ENCODE measurements at regions not wholly inside any gene's neighbourhood (a gene's known extent, or its start where the extent isn't known, plus 50 kb on each side); places are given as distances from the start of the nearest gene placed in this dataset.

DNA sequence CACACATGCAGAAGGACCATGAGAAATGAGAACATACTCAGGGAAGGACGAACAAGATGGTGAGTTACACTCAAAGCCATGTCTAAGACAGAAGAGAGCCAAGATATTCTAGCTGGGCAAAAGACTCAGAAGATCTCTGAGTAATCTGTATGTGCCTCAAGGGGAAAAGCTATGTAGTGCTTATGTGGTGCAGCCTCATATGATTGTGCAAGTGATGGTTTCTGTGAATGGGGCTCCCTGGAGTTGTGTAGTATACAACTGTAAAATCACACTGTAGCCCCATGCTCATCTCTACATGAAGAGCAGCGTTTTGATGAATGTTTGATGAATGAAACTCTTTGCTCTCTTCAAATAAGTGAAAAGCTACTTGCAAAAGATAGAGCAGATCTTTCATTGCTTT lies 57.5 kb downstream of the OSR1 start:
- DNase-seq = no peak

- DNase-seq = no peak
Observed at GRCh38 chr2:19299522-19299921, 58.9 kb downstream of the OSR1 start.

DNA sequence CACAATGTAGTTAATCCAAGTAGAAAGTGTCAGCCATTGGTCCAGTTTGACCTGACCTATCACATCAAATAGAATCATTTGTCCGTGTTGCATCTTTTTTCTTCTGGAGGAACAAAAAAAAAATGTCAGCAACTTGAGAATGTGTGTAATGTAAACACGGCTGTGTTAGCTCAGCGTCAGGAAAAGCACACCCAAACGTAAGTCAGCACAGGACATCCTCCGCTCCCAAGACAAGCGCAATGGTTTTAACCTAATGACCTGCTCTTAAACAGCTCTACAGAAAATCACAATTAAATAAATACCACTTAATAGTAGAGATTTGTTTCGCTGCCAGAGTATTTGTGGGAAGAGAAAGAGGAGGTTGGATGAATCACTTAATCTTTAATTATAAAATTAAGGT lies 59.4 kb downstream of the OSR1 start:
- DNase-seq = no peak

DNA sequence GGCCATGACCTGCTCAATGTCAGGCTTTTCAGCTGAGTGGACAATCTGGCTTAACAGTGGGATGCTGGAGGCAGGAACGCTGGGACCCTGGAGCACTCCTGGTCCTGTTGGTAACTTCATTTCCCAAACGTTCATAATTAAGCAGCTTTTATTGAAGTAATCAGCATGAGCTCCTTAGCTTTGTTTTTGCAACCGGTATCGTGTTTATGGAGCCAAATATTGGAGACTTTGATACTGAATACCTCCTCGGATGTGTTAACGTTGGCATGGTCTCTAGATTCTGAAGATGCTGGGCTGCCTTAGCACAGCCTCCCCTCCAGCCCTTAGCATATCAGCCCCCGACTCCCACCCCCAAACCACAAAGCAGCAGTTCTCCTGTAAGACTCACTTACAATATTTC lies 60.7 kb downstream of the OSR1 start:
- no peak for DNase-seq

GRCh38 chr2:19295998-19296502 lies 62.4 kb downstream of the OSR1 start:
- no peak for DNase-seq

- DNase-seq = no peak
Observed at GRCh38 chr2:19292007-19292406, 66.4 kb downstream of the OSR1 start.

- DNase-seq = no peak
Observed at GRCh38 chr2:19288291-19288690, 70.1 kb downstream of the OSR1 start.

GRCh38 chr2:19287324-19287723 lies 71.1 kb downstream of the OSR1 start:
- DNase-seq = no peak

DNA sequence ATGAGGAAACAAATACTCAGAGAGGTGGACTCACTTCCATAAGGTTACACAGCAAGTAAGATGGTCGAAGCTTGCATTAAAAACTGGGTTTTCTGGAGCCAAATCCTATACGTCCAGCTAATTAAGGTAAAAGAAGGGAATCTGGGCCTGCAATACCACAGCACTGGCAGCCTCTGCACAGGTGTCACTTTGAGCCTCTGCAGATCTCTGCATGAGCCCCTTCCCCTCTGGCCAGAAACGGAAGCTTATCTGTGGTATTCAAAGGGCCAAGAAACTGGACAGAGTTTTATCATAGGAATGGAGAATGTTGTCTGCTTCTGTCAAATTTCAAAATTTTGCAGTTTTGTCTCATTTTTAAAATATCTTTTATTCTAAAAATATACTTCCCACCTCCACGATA lies 76.1 kb downstream of the OSR1 start:
- DNase-seq = no peak

DNA sequence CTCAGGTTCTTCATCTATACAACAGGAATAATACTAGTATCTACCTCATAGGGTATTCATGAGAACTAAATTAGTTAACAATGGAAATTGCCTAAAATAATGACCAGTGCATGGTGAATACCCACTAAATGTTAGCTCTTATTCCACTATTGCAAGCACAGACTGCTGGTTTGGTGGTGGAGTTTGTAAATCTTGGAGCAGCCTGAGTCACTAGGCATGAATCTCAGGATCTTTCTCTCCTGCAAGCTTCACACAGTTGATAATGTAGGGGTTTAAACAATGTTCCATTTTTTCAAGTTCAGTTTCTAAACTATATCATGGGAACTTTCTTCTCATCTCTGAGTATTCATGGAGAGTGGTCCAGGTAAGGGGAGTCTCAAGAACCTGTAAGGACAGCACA lies 84.0 kb downstream of the OSR1 start:
- no peak for DNase-seq

GRCh38 chr2:19272941-19273470 lies 85.4 kb downstream of the OSR1 start:
- DNase-seq = no peak

GRCh38 chr2:19272039-19272438 lies 86.4 kb downstream of the OSR1 start:
- DNase-seq = no peak

DNA sequence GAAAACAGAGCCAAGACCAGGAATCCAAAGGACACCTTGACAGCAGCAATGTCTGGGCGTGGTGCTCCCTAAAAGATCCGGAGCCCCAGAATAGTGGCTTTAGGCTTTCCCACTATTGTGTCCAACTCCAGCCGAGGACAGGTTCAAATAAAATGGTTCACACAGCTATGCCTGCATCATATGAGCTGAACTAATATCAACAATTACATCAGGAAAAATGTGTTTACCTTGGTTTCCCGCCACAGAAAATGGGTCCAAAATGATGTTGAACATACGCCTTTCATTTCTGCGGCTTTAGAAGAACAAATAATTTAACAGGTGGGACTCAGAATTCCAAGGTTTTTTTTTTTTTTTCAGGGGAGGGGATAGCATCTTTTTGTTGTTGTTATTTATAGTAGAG lies 93.6 kb downstream of the OSR1 start:
- DNase-seq = no peak

GRCh38 chr2:19262150-19262549 lies 96.3 kb downstream of the OSR1 start:
- no peak for DNase-seq

GRCh38 chr2:19261061-19261460 lies 97.4 kb downstream of the OSR1 start:
- no peak for DNase-seq

DNA sequence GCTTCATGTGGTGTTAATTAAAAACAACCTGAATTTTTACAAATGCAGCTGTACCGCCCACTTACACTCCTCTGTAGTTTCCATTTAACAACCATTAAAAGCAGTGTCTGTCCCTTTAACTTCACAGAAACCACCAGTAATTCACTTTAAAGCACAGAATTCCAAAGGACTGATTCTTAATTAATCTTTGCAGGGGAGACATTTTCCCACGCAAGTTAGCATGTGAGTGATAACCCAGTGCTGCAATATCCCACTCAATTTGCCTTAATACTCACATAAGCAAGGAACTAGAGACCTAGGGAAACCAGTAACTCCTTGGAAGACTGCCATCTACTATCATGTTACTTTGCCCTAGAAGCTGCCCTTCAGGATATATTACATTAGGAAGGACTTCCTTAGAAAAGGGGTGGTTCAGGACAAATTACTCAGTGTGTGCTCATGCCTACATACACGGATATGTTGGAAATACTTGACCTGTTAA lies 102.3 kb downstream of the OSR1 start:
- DNase-seq = no peak

DNA sequence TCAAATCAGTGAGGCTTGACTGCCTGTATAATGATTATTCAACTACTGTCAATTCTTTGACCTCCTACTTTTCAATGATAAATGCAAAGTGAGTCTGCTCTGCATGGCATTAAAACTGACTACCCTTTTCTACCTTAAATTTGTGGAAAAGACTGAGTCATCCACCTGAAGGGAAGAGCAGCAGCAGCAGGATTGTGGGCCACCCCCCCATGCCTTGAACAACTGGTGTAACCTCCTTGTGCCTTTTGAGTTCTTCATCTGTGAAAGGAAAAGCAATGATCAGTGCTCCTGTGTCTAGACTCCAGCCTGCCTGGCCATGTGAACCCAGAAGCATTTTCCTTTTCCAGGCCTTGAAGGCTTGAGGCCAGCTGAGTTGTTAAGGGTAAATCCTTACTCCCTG lies 102.9 kb downstream of the OSR1 start:
- no peak for DNase-seq

- no peak for DNase-seq
Observed at GRCh38 chr2:19251554-19251953, 106.9 kb downstream of the OSR1 start.

DNA sequence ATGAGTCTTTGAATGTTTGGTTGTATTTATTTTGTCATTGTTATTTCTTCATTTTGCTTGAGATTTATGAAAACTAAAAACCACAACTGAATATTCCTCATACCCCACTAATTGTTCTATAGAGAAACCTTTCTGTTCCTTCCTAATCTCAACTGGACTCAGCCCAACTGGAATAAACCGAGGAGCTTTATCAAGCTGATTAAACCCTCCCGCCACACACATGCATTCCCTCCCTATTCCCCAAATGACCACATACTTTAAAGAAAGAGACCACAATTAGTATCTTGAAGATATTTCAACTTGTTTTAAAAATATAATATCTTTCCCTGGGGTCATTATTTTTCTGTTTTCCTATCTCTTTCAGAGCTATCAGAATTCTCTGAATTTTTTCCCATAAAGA lies 107.5 kb downstream of the OSR1 start:
- DNase-seq = no peak

DNA sequence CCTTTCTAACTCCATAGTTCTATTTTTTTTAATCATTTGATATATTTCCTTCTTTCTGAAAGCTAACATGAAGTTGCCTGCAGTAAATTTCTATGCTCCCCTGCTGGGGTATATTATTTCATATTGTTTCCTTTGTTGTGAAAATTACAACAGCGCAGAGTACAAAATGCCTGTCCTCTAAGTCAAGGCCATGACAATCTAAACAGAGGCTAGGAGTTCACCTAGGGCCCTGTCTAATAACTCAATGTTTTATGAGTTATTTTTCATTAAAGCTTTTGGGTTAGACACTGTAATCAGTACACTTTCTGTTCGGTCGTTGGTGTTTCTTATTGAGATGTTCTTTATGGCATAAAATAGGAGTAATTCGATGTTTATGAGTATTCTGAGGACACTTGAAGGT lies 111.2 kb downstream of the OSR1 start:
- no peak for DNase-seq

DNA sequence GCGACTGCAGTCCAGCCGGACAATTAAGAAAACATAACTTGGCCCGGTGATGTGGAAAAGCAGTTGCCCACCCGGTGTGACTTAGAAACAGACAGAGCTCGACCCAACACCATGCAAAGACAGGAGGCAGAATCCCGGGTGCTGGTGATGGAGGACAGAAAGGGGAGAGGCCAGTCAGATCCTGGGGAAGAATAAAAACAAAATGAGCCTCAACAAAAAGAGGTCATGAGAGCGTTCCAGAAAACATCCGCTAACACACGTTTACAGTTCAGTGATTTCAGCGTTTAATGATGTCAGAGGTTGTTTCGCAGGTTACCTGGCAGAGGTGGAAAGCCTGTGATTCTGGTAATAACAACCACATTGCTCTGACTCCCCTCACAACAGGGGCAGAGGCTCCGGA lies 111.9 kb downstream of the OSR1 start:
- no peak for DNase-seq

- no peak for DNase-seq
Observed at GRCh38 chr2:19244460-19245363, 113.7 kb downstream of the OSR1 start.

DNA sequence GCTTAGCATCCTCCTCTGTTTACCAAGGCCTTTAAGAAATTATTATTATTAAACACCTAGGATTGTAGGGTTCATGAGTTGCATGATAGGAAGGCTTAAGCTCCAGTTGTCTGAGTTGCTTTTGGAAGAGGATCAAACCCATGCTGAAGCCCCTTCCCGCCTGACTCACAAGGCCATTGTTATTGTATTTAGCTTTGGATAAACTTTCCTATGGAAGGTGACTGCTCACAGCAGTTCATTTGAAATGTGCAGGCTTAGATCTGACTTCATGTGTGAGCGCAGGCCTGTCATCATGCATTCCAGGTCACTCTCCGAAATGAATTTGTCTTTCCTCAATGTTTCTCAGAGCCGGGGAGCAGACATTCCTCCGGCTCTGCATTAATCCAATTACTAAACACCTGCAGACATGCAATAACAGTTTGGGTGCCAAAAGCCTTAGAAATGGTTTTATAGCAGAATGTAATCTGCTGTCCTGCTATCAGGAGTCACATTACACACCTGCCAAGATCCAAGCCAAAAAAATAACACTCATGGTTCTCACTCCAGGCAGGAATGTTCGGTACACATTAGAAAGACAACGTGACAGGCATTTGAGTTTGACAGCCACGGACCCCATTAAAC lies 119.9 kb downstream of the OSR1 start:
- DNase-seq = no peak

- DNase-seq = no peak
Observed at GRCh38 chr2:19235308-19235707, 123.1 kb downstream of the OSR1 start.
